ENCODE measurements at regions not wholly inside any gene's neighbourhood (a gene's known extent, or its start where the extent isn't known, plus 50 kb on each side); places are given as distances from the start of the nearest gene placed in this dataset.
"Not testable (repeated sequence)": the region's sequence is repeated elsewhere in the genome, so short reads cannot be mapped to it uniquely, and the experiment has no call there.

- no peak overlapping the region for H3K4me3 ChIP-seq
- TF ChIP-seq EP300 (IDR thresholded peaks at IDR 0.05): no peak
- TF ChIP-seq POLR2A (IDR thresholded peaks at IDR 0.05): no peak
- no peak for TF ChIP-seq CTCF (IDR thresholded peaks at IDR 0.05)
- H3K9me3 ChIP-seq: no peaks in the 10 kb centered on the region
- no peak for DNase-seq (ENCODE audit: low spot score in 2 of 2)
- no peaks in the 10 kb centered on the region for H3K4me1 ChIP-seq
- H3K36me3 ChIP-seq: no peaks in the 10 kb centered on the region
- no peak overlapping the region for H3K27ac ChIP-seq
- WGBS, 2 donors: 88 to 91% methylated on average over 1 of the region's 1 CpG
- no peaks in the 10 kb centered on the region for H3K27me3 ChIP-seq
These were observed 86.3 kb upstream of the AMN1 start for GRCh38 chr12:31815096-31815495.

GRCh38 chr12:31813305-31813704, 84.5 kb upstream of the AMN1 start:
- DNase-seq (ENCODE audit: low spot score in 2 of 2): no peak
- TF ChIP-seq EP300 (IDR thresholded peaks at IDR 0.05) (no peak), POLR2A (IDR thresholded peaks at IDR 0.05) (no peak), CTCF (IDR thresholded peaks at IDR 0.05) (no peak)
- Histone ChIP-seq H3K36me3 (no peaks in the 10 kb centered on the region), H3K27me3 (no peaks in the 10 kb centered on the region), H3K9me3 (no peaks in the 10 kb centered on the region), H3K4me1 (no peaks in the 10 kb centered on the region), H3K4me3 (no peak overlapping the region), H3K27ac (no peak overlapping the region)
- WGBS, 2 donors: 24 to 34% methylated on average over 1 of the region's 1 CpG

GRCh38 chr12:31807773-31808097, 78.9 kb upstream of the AMN1 start:
- Histone ChIP-seq H3K36me3 (no peaks in the 10 kb centered on the region), H3K4me3 (no peak overlapping the region), H3K27me3 (no peaks in the 10 kb centered on the region), H3K27ac (no peak overlapping the region), H3K9me3 (no peaks in the 10 kb centered on the region), H3K4me1 (no peaks in the 10 kb centered on the region)
- DNase-seq (ENCODE audit: low spot score in 2 of 2): no peak
- 85 to 96% methylated on average over 1 of the region's 1 CpG for WGBS, 2 donors
- TF ChIP-seq EP300 (IDR thresholded peaks at IDR 0.05): no peak
- no peak for TF ChIP-seq POLR2A (IDR thresholded peaks at IDR 0.05)
- no peak for TF ChIP-seq CTCF (IDR thresholded peaks at IDR 0.05)

GRCh38 chr12:31807081-31807772, 78.4 kb upstream of the AMN1 start:
- not testable (repeated sequence) for DNase-seq (ENCODE audit: low spot score in 2 of 2); H3K36me3 ChIP-seq; H3K4me1 ChIP-seq; H3K27me3 ChIP-seq; H3K4me3 ChIP-seq; H3K9me3 ChIP-seq; H3K27ac ChIP-seq
- WGBS, 2 donors: 79 to 80% methylated on average over 12 of the region's 12 CpGs

GRCh38 chr12:31805681-31806080, 76.9 kb upstream of the AMN1 start:
- H3K27ac ChIP-seq; DNase-seq (ENCODE audit: low spot score in 2 of 2); H3K4me1 ChIP-seq; H3K4me3 ChIP-seq; H3K27me3 ChIP-seq; H3K9me3 ChIP-seq; H3K36me3 ChIP-seq: not testable (repeated sequence)
- 97 to 99% methylated on average over 11 to 16 of the region's 24 CpGs for WGBS, 2 donors

GRCh38 chr12:31804707-31805106, 75.9 kb upstream of the AMN1 start:
- not testable (repeated sequence) for H3K27me3 ChIP-seq; H3K4me1 ChIP-seq; DNase-seq (ENCODE audit: low spot score in 2 of 2); H3K9me3 ChIP-seq; H3K4me3 ChIP-seq; H3K36me3 ChIP-seq; H3K27ac ChIP-seq
- 52 to 55% methylated on average over 13 to 15 of the region's 15 CpGs for WGBS, 2 donors

- no peak overlapping the region for H3K27ac ChIP-seq
- no peaks in the 10 kb centered on the region for H3K9me3 ChIP-seq
- H3K4me3 ChIP-seq: no peak overlapping the region
- no peak for TF ChIP-seq EP300 (IDR thresholded peaks at IDR 0.05)
- TF ChIP-seq POLR2A (IDR thresholded peaks at IDR 0.05): no peak
- no peak for TF ChIP-seq CTCF (IDR thresholded peaks at IDR 0.05)
- 51 to 70% methylated on average over 1 of the region's 1 CpG for WGBS, 2 donors
- no peak for DNase-seq (ENCODE audit: low spot score in 2 of 2)
- H3K36me3 ChIP-seq: no peaks in the 10 kb centered on the region
- no peaks in the 10 kb centered on the region for H3K4me1 ChIP-seq
- H3K27me3 ChIP-seq: no peaks in the 10 kb centered on the region
These were observed 75.3 kb upstream of the AMN1 start for GRCh38 chr12:31804185-31804504.

Measured in tibial nerve (tissue), 4 donors.